GM18498 (cell line): ENCODE measurements at regions not wholly inside any gene's neighbourhood (a gene's known extent, or its start where the extent isn't known, plus 50 kb on each side); places are given as distances from the start of the nearest gene placed in this dataset.

Experiments
- ATAC-seq: cut with Tn5 transposase; IDR thresholded peaks from one replicate; pipeline ENCODE4 v1.9.1; 2021; ENCODE audit warnings: mild to moderate bottlenecking, moderate library complexity; ENCODE audit not compliant: unreplicated experiment

GRCh38 chr10:105494944-105495343, 853.9 kb downstream of the SORCS3 start:
- ATAC-seq: no peak

- no peak for ATAC-seq
These were observed 853.2 kb downstream of the SORCS3 start for GRCh38 chr10:105494303-105494702.

- no peak for ATAC-seq
These were observed 832.1 kb downstream of the SORCS3 start for GRCh38 chr10:105473170-105473569.

- no peak for ATAC-seq
These were observed 827.7 kb downstream of the SORCS3 start for GRCh38 chr10:105468759-105469158.

- no peak for ATAC-seq
These were observed 825.4 kb downstream of the SORCS3 start for GRCh38 chr10:105466521-105466920.

GRCh38 chr10:105434970-105435369, 793.9 kb downstream of the SORCS3 start:
- ATAC-seq: no peak

GRCh38 chr10:105413997-105414396, 772.9 kb downstream of the SORCS3 start:
- ATAC-seq: no peak

GRCh38 chr10:105409370-105409769, 768.3 kb downstream of the SORCS3 start:
- no peak for ATAC-seq

GRCh38 chr10:105406488-105406887, 765.4 kb downstream of the SORCS3 start:
- ATAC-seq: no peak

GRCh38 chr10:105398202-105398601, 757.1 kb downstream of the SORCS3 start:
- ATAC-seq: no peak

- ATAC-seq: no peak
These were observed 750.7 kb downstream of the SORCS3 start for GRCh38 chr10:105391670-105392351.

- ATAC-seq: no peak
These were observed 746.9 kb downstream of the SORCS3 start for GRCh38 chr10:105387971-105388370.

- no peak for ATAC-seq
These were observed 742.9 kb downstream of the SORCS3 start for GRCh38 chr10:105383978-105384377.

GRCh38 chr10:105370692-105371091, 729.6 kb downstream of the SORCS3 start:
- no peak for ATAC-seq

GRCh38 chr10:105359708-105360107, 718.6 kb downstream of the SORCS3 start:
- no peak for ATAC-seq

- ATAC-seq: no peak
These were observed 717.8 kb downstream of the SORCS3 start for GRCh38 chr10:105358911-105359310.

GRCh38 chr10:105356626-105357025, 715.5 kb downstream of the SORCS3 start:
- no peak for ATAC-seq

- ATAC-seq: no peak
These were observed 712.9 kb downstream of the SORCS3 start for GRCh38 chr10:105354010-105354409.

- no peak for ATAC-seq
These were observed 711.7 kb downstream of the SORCS3 start for GRCh38 chr10:105352827-105353226.

- ATAC-seq: no peak
These were observed 711.2 kb downstream of the SORCS3 start for GRCh38 chr10:105352281-105352680.

GRCh38 chr10:105351187-105351586, 710.1 kb downstream of the SORCS3 start:
- no peak for ATAC-seq

- ATAC-seq: no peak
These were observed 706.4 kb downstream of the SORCS3 start for GRCh38 chr10:105347487-105347886.

- ATAC-seq: no peak
These were observed 701.5 kb downstream of the SORCS3 start for GRCh38 chr10:105342606-105343005.
